ENCODE measurements at regions not wholly inside any gene's neighbourhood (a gene's known extent, or its start where the extent isn't known, plus 50 kb on each side); places are given as distances from the start of the nearest gene placed in this dataset.

DNA sequence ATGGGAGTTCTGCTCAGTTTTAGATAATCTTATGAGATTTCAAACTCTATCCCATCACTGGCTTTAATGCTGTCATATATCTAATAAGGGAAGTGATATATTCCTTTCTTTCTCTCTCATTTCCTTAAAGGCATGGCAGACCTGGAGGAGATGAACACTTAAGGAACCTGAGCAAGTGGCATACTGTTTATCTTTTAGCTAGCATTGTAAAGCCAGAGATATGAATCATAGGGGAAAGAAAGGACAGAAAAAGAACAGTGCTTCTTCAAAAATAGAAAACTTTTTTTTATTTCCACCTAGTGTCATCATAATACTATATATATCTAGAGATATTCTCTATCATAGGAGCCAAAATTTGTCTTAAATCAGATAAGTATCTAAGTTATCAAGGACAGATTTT lies 68.3 kb upstream of the PSMA6 start (continued):
- TF ChIP-seq EP300 (IDR thresholded peaks at IDR 0.05; ENCODE audit: borderline replicate concordance in 1 of 2, control insufficient read depth in 1 of 2, low read depth in 2 of 2, low read length in 2 of 2) (no peak), TCF3 (IDR thresholded peaks at IDR 0.05; ENCODE audit: borderline replicate concordance, insufficient read depth, low read depth, low read length) (no peak), KAT2A (conservative IDR thresholded peaks at IDR 0.05; ENCODE audit: control insufficient read depth, low read depth, low read length) (no peak), TBL1XR1 (IDR thresholded peaks at IDR 0.05; ENCODE audit: low read depth, low read length) (no peak)
- TF ChIP-seq, protein P1, sequence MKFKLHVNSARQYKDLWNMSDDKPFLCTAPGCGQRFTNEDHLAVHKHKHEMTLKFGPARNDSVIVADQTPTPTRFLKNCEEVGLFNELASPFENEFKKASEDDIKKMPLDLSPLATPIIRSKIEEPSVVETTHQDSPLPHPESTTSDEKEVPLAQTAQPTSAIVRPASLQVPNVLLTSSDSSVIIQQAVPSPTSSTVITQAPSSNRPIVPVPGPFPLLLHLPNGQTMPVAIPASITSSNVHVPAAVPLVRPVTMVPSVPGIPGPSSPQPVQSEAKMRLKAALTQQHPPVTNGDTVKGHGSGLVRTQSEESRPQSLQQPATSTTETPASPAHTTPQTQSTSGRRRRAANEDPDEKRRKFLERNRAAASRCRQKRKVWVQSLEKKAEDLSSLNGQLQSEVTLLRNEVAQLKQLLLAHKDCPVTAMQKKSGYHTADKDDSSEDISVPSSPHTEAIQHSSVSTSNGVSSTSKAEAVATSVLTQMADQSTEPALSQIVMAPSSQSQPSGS (IDR thresholded peaks at IDR 0.05; ENCODE audit: low read length) = no peak
- TF ChIP-seq, protein P2, sequence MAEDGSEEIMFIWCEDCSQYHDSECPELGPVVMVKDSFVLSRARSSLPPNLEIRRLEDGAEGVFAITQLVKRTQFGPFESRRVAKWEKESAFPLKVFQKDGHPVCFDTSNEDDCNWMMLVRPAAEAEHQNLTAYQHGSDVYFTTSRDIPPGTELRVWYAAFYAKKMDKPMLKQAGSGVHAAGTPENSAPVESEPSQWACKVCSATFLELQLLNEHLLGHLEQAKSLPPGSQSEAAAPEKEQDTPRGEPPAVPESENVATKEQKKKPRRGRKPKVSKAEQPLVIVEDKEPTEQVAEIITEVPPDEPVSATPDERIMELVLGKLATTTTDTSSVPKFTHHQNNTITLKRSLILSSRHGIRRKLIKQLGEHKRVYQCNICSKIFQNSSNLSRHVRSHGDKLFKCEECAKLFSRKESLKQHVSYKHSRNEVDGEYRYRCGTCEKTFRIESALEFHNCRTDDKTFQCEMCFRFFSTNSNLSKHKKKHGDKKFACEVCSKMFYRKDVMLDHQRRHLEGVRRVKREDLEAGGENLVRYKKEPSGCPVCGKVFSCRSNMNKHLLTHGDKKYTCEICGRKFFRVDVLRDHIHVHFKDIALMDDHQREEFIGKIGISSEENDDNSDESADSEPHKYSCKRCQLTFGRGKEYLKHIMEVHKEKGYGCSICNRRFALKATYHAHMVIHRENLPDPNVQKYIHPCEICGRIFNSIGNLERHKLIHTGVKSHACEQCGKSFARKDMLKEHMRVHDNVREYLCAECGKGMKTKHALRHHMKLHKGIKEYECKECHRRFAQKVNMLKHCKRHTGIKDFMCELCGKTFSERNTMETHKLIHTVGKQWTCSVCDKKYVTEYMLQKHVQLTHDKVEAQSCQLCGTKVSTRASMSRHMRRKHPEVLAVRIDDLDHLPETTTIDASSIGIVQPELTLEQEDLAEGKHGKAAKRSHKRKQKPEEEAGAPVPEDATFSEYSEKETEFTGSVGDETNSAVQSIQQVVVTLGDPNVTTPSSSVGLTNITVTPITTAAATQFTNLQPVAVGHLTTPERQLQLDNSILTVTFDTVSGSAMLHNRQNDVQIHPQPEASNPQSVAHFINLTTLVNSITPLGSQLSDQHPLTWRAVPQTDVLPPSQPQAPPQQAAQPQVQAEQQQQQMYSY (CRISPR knock-in tag; IDR thresholded peaks at IDR 0.05) = no peak

DNA sequence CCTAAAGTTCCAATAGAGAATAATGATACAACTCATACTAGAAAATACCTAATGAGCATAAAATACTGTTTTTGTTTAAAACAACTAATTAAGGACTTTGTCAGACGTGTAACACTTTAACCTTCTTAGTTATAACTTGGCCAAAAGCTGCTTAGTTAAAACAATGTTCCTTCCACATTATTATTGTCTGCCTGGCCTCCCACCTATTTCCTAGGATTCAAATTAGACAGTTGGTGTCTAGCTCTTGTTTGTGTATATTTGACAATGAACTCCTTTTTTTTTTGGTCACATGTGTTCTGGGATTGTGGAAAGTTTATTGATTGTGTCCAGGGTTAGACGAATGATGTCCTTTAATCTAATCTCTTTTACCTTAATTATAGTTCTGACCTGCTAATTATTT lies 67.6 kb upstream of the PSMA6 start:
- FAIRE-seq = no peak
- Histone ChIP-seq H3K4me1 (ENCODE audit: control insufficient read depth, insufficient read depth, low read length) (no peaks in the 10 kb centered on the region), H3K27me3 (replicated peaks in 1 of 2; ENCODE audit: control insufficient read depth in 2 of 2, insufficient read depth in 2 of 2, low read length in 1 of 2) (no peaks in the 10 kb centered on the region), H4K20me1 (ENCODE audit: control insufficient read depth, insufficient read depth) (no peaks in the 10 kb centered on the region), H3K4me2 (ENCODE audit: control insufficient read depth, insufficient read depth) (no peak overlapping the region), H3K9ac (ENCODE audit: control insufficient read depth, insufficient read depth, low read length) (no peak overlapping the region), H2AFZ (ENCODE audit: control insufficient read depth, low read depth, low read length) (no peak overlapping the region), H3K79me2 (ENCODE audit: control insufficient read depth, insufficient read depth, low read length) (no peaks in the 10 kb centered on the region), H3K36me3 (ENCODE audit: control insufficient read depth in 2 of 2, insufficient read depth in 2 of 2, low read length in 1 of 2) (peaks cover 0 to 2% of the 10 kb centered on the region in 2 experiments; a peak in 1 of 4 replicates), H3K9me3 (replicated peaks; ENCODE audit: control insufficient read depth, insufficient read depth, low read length) (no peaks in the 10 kb centered on the region), H3K4me3 (no peak overlapping the region), H3K27ac (ENCODE audit: control insufficient read depth, insufficient read depth) (no peak overlapping the region)
- no peak for ATAC-seq
- DNase-seq (ENCODE audit: low read depth, low spot score) = no peak
- ChIA-PET POLR2A (no interaction called here), RAD21 (ENCODE audit: unreplicated experiment) (interaction anchor here (1.5 to 3.6 kb wide), 4 partner anchors 9 to 192 kb away, joined by 4 to 25 read pairs (median 7); no protein-coding TSS in a partner anchor), CTCF (interaction anchor here (0.8 to 13.2 kb wide), 5 partner anchors 9 to 187 kb away, joined by 3 to 438 read pairs (median 13); partner anchors contain the start of gene NFKBIA), SMC1A (ENCODE audit: uncharacterized antibody, unreplicated experiment) (interaction anchor here (0.7 to 13.1 kb wide), 6 partner anchors 9 to 198 kb away, joined by 3 to 145 read pairs (median 4); no protein-coding TSS in a partner anchor)
- intact Hi-C loops (cut with micrococcal nuclease; ENCODE audit: unreplicated experiment) = loop anchor here (5.0 kb wide), 4 partner anchors 63 to 463 kb away; no protein-coding TSS in a partner anchor
- 95% methylated on average over 2 of the region's 2 CpGs for WGBS (ENCODE audit: insufficient coverage, insufficient replicate concordance, low lambda C conversion rate, missing lambda C conversion rate)
- BruUV-seq (replicated peaks) = no TSS peak
- in situ Hi-C loops (cut with MboI) = no loop called here
- TF ChIP-seq MYC (IDR thresholded peaks at IDR 0.05; ENCODE audit: insufficient read depth, insufficient read length, insufficient replicate concordance, low read length, severe bottlenecking) (no peak), RUNX3 (IDR thresholded peaks at IDR 0.05; ENCODE audit: low read length) (no peak), RAD21 (IDR thresholded peaks at IDR 0.05; ENCODE audit: insufficient read depth, low read depth, low read length) (no peak), CBX3 (IDR thresholded peaks at IDR 0.05; ENCODE audit: borderline replicate concordance, low read depth) (no peak), NFXL1 (IDR thresholded peaks at IDR 0.05; ENCODE audit: borderline replicate concordance) (no peak), MTA2 (IDR thresholded peaks at IDR 0.05; ENCODE audit: low read depth) (no peak), PML (IDR thresholded peaks at IDR 0.05; ENCODE audit: low read length) (no peak), FOS (IDR thresholded peaks at IDR 0.05; ENCODE audit: borderline replicate concordance, extremely low read depth, insufficient read length) (no peak), SREBF1 (IDR thresholded peaks at IDR 0.05; ENCODE audit: low read length) (no peak)
- TF ChIP-seq, protein P3, sequence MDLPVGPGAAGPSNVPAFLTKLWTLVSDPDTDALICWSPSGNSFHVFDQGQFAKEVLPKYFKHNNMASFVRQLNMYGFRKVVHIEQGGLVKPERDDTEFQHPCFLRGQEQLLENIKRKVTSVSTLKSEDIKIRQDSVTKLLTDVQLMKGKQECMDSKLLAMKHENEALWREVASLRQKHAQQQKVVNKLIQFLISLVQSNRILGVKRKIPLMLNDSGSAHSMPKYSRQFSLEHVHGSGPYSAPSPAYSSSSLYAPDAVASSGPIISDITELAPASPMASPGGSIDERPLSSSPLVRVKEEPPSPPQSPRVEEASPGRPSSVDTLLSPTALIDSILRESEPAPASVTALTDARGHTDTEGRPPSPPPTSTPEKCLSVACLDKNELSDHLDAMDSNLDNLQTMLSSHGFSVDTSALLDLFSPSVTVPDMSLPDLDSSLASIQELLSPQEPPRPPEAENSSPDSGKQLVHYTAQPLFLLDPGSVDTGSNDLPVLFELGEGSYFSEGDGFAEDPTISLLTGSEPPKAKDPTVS (IDR thresholded peaks at IDR 0.05; ENCODE audit: low read depth, low read length) = no peak

Measured in GM12878 (cell line).